DND-41 (cell line): ENCODE measurements at regions not wholly inside any gene's neighbourhood (a gene's known extent, or its start where the extent isn't known, plus 50 kb on each side); places are given as distances from the start of the nearest gene placed in this dataset.

Experiments used
- CTCF ChIP-seq: IDR thresholded peaks from 2 replicates; pipeline ENCODE4 v1.5.1; 2012; ENCODE audit warnings: borderline replicate concordance, low read length, moderate library complexity, mild to moderate bottlenecking; ENCODE audit not compliant: poor library complexity, severe bottlenecking; ENCODE audit errors: extremely low read depth
- EZH2 ChIP-seq: IDR thresholded peaks from 3 replicates; pipeline ENCODE4 v1.6.1; 2012; ENCODE audit warnings: borderline replicate concordance, low read depth, mild to moderate bottlenecking, moderate library complexity, low read length, inconsistent platforms; ENCODE audit not compliant: severe bottlenecking

- no peak for TF ChIP-seq CTCF
- no peak for TF ChIP-seq EZH2
These were observed 1393.3 kb upstream of the WWC1 start for GRCh38 chr5:166898166-166898565.
